NCI-H2171 treated with DMSO at 0.1 percent for 48 hours (cell line): ENCODE measurements at regions not wholly inside any gene's neighbourhood (a gene's known extent, or its start where the extent isn't known, plus 50 kb on each side); places are given as distances from the start of the nearest gene placed in this dataset.
"Not testable (repeated sequence)": the region's sequence is repeated elsewhere in the genome, so short reads cannot be mapped to it uniquely, and the experiment has no call there.

ENCODE experiments used
- DNase-seq: peaks from one replicate; lab custom pipeline; 2025; lab: John Stamatoyannopoulos, UW

DNA sequence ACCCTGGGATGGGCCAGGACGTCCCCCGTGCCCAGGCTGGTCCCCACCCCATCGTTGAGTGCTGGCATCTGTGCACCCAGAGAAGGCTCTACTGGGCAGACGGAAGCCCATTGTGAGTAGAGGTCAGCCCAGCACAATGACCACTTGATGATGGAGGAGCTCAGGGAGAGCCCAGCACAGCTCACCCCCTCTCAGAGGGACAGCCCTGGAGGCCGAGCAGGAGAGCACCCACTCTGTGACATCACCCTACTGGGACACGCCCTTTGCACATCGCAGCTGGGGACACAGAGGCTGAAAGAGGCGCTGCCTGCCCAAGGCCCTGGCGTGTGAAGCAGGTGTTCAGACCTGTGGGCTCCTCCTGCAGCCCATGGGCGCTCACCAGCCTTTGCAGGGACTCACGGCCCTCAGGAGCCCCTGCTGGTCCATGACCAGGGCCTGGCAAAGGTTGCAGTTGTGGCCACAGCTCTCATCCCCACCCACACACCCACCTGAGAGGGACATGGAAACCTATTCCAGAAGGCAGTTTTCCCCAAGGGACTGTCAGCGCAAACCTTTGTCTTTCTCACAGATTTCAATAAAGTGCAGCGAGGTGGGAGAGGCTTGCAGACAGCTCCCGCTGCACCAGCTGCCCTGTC, 67.2 kb upstream of the PPP2R2D start:
- no peak for DNase-seq

DNA sequence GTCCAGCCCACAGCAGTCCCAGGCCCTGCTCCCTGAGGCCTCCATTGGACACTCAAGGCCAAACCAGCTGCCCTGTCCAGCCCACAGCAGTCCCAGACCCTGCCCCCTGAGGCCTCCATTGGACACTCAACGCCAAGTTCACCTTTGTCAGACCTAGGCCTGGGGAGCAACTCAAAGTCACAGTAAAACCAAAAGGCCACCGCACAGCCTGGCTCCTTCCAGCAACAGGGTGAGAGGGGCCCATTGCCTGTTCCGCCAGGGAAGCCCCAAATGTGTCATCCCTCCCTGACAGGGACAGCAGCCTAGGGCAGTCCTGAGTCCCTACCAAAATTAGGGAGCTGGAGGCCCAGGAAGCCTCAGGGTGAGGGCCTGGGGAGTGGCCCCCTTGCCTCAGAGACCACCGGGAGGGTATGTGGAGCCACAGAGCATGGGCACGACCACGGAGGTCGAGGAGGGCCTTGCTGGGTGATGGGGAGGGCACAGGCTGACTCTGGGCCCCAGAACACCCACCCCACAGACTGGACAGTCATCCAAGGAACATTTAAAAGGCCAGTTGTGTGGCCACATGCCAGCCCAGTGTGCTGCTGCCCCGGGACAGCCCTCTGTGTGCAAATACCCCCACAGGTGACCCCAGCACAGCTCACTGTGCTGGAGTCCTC, 66.5 kb upstream of the PPP2R2D start:
- DNase-seq, result no peak

DNA sequence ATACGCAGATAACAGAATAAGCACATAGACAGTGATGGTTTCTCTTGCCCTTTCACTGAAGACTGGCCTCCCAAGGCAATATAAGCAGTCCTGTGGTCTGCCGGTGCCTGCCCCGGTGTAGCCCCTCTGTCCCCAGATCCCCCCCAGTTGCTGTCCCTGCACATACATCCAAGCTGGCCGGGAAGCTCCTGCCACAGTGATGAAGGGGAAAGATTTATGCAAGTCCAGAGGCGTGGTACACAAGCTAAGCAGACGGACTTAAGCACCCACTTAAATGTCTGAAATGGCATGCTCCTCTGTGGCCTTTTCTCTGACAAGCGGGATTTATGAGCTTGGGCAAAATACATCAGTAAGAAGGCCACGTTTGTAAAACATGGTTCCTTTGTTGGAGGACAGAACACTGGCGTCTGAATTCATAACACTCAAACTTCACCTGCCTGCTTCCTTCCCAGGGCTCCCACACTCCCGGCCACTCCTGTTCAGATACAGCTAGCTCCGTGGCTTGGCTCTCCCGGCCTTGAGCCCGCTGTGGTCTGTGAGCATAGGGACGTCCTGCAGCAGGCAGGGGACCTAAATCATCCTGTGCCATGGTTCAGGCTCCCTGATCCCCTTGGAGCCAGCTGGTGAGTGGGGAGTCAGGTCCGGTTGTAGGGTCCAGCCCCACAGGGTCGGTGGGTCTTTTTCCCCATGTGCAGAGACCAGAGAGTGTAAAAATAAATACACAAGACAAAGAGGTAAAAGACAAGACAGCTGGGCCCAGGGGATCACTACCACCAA, 61.7 kb upstream of the PPP2R2D start:
- DNase-seq, result no peak

DNA sequence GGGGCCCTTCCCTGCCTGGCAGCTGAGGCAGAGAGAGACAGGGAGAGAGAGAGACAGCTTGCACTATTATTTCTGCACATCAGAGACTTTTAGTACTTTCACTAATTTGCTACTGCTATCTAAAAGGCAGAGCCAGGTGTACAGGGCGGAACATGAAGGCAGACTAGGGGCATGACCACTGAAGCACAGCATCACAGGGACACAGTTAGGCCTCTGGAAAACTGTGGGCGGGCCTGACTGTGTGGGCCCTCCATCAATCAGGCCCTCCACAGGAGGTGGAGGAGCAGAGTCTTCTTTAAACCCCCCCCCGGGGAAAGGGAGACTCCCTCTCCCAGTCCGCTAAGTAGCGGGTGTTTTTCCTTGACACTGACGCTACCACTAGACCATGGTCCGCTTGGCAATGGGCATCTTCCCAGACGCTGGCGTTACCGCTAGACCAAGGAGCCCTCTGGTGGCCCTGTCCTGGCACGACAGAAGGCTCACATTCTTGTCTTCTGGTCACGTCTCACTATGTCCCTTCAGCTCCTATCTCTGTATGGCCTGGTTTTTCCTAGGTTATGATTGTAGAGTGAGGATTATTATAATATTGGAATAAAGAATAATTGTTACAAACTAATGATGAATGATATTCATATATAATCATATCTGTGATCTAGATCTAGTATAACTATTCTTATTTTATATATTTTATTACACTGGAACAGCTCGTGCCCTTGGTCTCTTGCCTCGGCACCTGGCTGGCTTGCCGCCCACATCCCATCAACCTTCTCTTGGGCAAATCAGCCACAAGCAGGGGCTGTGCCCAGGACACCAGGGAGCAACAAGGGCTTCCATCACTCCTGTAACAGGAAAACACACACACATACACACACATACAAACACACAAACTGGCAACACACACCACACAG, 60.7 kb upstream of the PPP2R2D start:
- DNase-seq, result not testable (repeated sequence)

DNA sequence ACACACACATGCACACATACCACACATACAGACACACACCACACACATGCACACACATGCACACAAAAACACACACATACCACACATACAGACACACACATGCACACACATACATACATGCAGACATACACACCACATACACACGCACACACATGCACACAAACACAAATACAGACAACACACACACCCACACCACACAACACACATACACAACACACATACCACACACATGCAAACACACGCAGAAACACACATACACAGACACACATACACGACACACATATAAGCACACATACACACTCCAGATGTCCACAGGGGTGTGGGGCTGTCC, 60.1 kb upstream of the PPP2R2D start:
- no peak for DNase-seq

DNA sequence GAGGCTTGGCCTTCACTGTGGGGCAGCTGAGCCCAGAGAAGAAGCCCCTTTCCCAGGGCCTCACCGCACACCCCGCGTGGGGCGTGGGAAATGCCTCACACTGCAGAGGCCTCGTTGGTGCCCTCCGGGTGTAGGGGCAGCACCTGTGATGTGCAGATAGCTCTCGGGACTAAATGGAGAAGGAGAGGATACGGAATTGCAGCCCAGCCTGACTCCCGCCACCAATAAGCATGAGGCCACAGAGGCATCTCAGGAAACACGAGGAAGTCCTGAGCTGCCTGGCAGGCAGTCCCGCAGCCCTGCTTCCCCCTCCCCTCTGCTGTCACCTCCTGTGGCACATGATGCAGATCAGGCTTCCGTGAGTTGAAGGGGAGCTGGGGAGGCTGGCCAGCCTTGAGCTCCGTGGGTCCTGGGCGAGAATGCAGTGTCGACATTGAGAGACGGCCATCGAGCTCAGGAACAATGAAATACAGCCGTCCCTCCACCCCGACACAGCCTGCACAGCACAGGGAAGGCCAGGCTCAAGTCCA, 59.6 kb upstream of the PPP2R2D start:
- DNase-seq, result no peak

DNA sequence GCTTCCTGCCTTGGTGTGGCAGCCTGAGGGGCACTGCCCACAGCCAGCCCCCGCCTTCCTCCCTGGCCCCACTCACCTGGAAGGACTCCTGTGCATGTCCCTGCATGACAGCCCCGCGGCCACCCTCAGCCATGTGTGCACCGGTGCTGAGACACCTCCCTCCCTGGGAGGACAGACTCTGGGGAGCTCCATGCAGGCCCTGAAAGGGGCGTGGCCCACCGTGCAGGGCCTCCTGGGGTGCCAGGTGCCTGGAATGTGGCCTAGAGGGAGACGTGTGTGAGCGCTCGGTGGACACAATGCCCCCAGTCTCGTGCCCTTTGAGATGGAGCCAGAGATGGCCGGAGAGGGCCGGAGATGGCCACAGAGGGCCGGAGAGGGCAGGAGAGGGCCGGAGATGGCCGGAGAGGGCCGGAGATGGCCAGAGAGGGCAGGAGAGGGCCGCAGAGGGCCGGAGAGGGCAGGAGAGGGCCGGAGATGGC, 59.1 kb upstream of the PPP2R2D start:
- DNase-seq, result no peak

DNA sequence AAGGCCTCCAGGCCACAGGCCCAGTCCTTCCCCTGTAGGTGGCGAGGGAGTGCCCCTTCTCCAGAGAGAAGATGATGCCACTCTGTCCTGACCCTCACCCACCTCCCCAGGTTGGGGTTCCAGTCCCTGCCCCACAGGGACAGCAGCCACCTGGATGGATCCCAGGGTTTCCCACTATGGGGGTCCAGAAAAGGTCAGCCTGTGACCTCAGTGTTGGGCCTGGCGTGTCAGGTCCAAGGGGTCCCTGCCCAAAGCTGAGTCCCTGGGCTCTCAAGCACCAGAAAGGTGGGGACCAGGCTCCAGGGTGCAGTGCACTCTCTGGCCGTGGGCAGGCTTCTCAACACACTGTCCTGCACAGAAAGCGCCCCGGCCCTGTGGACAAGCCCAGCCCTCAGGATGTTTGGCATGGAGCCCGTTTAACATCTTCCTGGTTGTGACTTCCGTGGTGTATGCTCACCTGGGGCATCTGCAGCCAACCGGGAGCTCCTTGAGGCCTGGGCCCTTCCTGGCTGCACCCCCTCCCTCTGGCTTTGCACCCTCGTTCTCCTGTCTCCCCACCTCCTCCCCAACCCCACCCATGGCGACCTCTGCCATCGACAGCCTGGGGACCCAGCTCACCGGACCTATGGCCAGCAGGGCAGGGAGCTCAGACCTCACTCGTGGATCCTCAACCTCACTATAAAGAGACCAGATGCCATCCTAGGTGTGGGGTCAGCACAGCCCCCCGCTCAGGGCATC, 58.3 kb upstream of the PPP2R2D start:
- no peak for DNase-seq

DNA sequence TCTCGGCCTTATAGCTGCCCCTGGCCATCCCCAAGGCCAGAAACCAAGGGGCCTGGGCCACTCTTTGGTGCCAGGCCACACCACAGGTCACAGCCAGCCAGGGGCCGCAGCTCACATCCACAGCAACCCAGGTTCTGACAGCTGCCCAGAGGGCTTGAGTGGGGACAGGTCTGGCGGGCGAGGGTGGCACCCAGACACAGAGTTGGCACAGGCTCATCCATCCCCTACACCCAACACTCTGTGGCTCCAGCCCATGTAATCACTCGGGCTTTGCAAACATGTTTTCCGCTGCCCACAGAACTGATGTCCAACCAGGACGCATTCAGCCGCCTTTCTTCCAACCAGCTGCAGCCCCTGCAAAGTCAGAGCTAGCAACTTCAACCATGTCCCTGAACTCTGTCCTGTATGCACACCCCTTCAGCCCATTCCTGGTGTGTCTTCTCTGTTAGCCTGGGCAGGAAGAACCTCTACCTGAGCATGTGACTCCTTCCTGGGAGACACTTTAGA, 57.7 kb upstream of the PPP2R2D start:
- no peak for DNase-seq

DNA sequence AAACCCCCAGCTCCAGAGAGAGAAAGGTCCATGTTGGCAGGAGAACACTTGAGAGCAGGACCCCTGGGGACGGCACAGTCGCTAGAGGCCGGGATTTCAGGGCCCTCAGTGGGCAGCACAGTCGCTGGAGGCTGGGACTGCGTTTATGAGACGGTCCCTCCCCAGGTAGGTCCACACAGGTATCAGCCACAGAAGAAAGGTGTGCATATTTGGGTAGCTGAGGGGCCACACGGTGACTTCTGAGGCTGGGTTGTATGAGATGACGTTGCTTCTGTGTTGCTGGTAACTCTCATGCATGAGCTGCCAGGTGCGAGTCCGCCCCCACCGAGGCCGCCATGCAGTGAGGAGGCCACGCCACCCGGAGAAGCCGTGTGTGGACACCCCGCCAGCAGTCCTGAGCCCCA, 56.9 kb upstream of the PPP2R2D start:
- DNase-seq, result no peak

DNA sequence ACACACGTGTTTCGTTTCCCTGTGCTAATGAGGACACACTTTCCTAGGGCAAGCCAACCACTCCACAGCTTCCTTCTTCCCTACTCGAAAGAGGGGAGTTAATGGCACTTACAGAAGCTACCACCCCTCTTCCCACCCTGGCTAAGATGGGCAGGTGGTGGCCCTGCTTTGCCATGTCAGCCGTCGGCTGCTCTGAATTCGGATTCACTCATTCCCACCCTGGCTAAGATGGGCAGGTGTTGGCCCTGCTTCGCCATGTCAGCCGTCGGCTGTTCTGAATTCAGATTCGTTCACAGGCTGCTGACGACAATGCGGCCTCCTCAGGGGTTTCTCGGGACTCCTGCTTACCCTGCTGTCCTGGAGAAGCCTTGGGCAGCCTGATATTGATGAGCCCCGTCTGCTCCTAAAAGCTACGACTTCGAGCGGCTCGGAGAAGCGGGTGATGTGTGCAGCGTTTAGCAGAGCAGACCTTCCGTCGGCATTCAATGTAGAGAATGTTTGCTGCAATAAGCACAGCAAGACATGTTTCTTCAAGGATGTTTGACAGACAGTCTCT, 56.2 kb upstream of the PPP2R2D start:
- no peak for DNase-seq

DNA sequence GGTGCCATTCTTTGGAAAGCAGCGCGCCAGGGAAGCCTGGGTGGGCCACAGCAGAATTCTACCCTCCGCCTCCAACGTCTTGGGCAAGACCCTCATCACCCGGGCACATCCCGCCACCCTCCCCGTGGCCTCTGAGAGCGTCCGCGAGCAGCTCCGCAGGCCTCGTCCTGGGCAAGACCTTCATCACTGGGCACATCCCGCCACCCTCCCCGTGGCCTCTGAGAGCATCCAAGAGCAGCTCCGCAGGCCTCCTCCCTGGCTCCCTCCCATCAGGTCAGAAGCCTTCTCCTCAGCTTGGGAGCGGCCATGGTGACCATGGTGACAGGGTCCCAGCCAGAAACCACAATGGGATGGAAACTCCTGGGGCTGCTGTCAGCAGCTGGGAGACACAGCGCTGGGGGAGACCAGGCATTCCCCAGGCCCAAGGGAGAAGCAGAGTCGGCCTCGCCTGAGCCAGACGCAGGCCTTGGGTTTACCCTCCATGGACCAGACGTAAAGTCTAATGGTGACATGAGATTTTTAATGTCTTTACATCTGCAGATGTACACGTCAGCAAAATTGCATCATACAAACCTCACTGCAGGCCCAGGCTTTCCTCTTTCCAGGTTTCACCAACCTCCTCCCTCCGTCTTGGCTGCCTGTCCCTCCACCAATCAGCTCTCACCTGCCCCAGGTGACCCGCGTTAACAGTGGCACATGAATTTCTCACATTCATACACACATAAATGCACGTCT, 55.1 kb upstream of the PPP2R2D start:
- DNase-seq, result no peak

DNA sequence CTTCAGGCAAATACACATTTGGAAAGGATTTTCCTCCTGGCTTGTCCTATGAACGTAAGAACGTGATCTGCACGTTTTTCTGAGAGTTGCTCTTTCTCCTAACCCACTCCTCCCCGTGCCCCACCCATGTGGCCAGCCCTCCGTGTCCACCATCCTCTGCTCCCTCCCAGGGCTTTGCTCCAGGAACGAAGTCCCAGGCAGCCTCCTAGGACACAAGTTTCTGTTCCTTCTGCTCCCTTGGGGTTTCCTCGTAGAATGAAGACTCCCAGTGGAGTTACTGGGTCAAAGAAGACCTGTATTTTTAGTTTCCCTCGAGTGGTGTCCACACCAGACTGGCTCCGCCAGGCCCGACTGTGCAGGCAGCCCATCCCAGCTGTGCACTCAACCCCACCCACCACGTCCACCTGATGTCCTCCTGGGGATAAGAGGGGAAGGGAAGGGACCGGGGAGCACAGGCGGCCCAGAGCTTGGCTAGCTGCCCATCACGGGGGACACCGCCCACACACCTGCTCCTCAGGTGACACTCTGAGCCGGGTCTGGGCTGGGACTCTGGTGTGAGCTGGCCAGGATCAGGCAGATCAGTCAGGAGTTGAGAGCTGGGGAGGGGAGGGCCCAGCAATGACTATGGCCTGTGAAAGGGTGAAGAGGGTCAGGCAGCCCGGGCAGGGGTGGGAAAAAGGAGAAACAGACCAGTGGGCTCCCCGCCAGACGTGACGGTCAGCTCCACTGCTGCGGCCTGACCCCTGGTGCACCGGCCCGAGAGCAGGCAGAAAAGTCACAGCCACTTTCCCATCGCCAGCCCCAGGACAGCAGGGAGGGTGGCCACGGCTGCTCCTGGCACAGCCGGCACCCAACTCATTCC, 54.3 kb upstream of the PPP2R2D start:
- no peak for DNase-seq

DNA sequence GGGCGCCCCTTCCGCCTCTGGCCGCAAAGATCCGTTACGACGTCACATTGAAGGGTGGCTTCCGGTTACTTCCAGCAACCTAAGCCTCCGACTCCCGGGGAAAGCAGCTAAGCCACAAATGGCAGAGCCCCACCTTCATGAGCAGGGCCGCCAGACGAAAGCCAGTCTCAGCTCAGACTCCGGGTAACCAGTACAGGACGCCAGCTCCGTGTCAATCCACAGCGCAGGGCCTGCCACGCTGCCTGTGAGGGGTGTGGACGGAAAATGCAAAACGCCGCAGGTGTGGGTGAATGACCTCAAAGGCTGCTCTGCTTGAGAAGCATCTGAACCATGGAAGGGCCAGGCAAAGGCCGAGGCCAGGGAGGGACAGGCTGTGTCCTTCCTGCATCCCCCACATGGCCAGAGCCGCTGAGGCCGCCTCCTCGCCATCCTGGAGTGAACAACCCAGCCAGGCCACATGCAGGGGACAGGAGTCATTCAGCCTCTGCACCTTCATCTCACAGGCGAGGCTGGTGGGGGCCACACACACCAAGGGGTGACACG, 53.5 kb upstream of the PPP2R2D start:
- no peak for DNase-seq

DNA sequence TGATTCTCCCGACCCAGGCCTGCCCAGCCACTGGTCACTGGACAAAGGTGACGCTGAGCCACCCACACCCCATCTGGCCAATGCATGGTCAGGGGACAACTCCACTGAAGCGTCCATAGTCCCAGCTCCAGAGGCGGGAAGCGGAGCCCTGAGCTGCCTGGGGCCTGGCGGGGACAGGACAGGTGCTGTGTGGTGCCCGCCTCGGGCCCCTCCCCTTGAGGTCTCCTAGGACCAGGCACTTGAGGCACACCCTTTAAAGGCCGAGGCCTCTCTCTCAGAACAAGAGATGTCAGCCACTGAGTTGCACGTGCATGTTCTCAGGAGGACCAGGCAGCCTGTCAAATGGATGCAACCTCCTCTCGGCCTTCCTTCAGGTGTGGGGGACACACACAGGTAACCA, 52.5 kb upstream of the PPP2R2D start:
- DNase-seq, result no peak

DNA sequence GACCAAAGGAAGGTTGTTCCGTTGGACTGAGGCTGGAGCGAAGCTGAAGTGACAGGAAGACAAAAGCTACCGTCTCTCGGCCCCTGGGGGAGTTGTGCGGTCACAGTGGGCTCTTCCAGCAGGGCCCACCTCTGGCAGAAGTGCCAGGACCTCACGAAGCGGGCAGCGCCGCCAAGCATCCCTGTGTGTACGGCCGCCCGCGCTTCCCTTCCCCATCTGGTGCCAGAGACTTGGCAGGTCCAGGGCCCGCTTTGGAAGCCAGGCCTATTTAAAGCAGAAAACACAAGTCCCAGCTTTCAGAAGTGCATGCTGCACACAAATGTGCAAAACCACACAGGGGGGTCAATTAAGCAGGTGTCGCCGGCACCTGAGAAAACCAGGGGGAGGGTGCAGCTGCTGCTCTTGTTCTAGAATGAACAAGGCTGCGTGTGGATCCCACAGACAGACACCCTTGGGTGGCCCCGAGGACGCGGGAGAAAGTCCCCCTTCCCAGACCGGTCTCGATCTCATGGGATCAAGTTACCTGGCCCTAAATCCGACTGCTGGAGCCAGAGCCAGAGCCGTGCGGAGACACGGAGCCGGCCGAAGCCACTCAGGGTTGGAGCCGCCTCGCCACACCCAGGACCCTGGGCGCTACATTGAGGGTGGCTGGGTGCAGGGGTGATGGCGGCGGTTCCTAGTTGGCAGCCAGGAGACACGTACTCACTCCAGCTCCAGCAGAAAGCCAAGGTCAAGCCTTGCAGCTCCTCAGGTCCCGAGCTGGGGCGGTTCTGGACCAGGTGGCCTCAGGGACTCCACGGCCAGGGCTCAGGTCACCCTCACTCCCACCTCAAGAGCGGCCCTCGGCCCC, 51.8 kb upstream of the PPP2R2D start:
- no peak for DNase-seq

DNA sequence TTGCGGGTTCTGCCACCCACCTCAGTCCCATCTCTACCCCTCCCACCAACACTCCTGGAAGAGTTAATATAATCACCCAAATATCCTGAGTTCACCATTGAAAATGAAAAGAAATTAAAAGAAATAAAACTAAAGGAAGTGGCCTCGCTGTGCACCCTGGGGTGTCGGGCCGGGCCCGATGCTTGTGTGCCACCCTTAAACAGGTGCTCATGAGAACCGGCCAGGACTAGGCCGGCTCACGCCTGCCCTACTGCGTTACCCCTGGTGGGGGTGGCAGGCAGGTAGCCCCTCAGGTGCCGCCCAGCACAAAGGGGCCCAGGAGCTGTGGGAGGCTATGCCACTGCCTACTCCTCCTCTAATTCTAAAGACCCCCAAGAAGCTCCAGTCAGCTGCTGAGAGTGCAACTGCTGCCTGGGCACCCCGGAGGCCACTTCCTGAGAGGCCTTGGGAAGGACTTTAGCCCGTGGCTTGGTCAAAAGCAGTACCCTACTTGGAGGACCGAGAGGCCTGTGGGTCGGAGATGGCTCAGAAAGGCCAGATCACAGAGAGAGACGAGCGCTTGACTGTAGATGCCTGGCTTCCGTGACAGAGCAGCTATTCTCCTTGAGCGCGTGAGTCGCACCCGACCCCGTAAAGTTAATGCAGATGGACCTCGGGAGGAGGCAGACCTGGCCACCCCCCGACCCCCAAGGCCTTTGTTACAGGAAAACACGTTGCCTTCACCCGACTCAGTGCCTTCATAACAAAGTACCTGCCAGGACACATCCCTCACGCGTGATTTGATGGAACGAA, 51.0 kb upstream of the PPP2R2D start:
- DNase-seq, result no peak
